Neural progenitor cell (in vitro differentiated cells): ENCODE measurements at regions not wholly inside any gene's neighbourhood (a gene's known extent, or its start where the extent isn't known, plus 50 kb on each side); places are given as distances from the start of the nearest gene placed in this dataset.

Experiments used
- DNase-seq: peaks from one replicate; pipeline ENCODE4 v3.0.0-alpha.2; 2016; ENCODE audit warnings: low spot score
- H2AFZ ChIP-seq: fragments of 200-600 bp; sonication (generic); replicated peaks from 2 replicates; pipeline ENCODE4 v1.6.1; 2016; ENCODE audit warnings: antibody characterized with exemption
- H3F3A ChIP-seq: fragments of 200-600 bp; sonication (generic); 2 replicates; pipeline ENCODE4 v1.6.1; 2016; ENCODE audit warnings: antibody characterized with exemption, low read depth
- H3K27ac ChIP-seq: fragments of 200-600 bp; sonication (generic); 2 replicates; pipeline ENCODE4 v1.5.1; 2016; ENCODE audit warnings: mild to moderate bottlenecking
- H3K27me3 ChIP-seq: fragments of 200-600 bp; sonication (generic); 2 replicates; pipeline ENCODE4 v1.6.1; 2016; ENCODE audit warnings: mild to moderate bottlenecking, moderate library complexity
- H3K36me3 ChIP-seq: fragments of 200-600 bp; sonication (generic); 2 replicates; pipeline ENCODE4 v1.5.1; 2016
- H3K4me1 ChIP-seq: fragments of 200-600 bp; sonication (generic); 2 replicates; pipeline ENCODE4 v1.6.1; 2016; ENCODE audit warnings: mixed run types
- H3K4me2 ChIP-seq: fragments of 200-600 bp; sonication (generic); 2 replicates; pipeline ENCODE4 v1.6.1; 2016
- H3K4me3 ChIP-seq: fragments of 200-600 bp; sonication (generic); 2 replicates; pipeline ENCODE4 v1.5.1; 2016
- H3K79me2 ChIP-seq: fragments of 200-600 bp; sonication (generic); 2 replicates; pipeline ENCODE4 v1.6.1; 2016; ENCODE audit warnings: low read depth
- H3K9ac ChIP-seq: fragments of 200-600 bp; sonication (generic); 2 replicates; pipeline ENCODE4 v1.6.1; 2016
- H3K9me3 ChIP-seq: fragments of 200-600 bp; sonication (generic); 2 replicates; pipeline ENCODE4 v1.5.1; 2016; ENCODE audit warnings: low read depth
- H4K20me1 ChIP-seq: fragments of 200-600 bp; sonication (generic); 2 replicates; pipeline ENCODE4 v1.6.1; 2016; ENCODE audit warnings: low read depth
- H3K27ac Mint-ChIP-seq: 3 replicates; pipeline ENCODE4 v1.8.0; 2021; ENCODE audit warnings: mixed read lengths
- H3K27me3 Mint-ChIP-seq: 2 replicates; pipeline ENCODE4 v1.8.0; 2022; ENCODE audit warnings: low read depth, mild to moderate bottlenecking, inconsistent platforms, moderate library complexity, mixed read lengths; ENCODE audit not compliant: insufficient read depth
- H3K36me3 Mint-ChIP-seq: 3 replicates; pipeline ENCODE4 v1.8.0; 2021; ENCODE audit warnings: mixed read lengths
- H3K4me1 Mint-ChIP-seq: 3 replicates; pipeline ENCODE4 v1.8.0; 2021; ENCODE audit warnings: mixed read lengths
- H3K4me3 Mint-ChIP-seq: 3 replicates; pipeline ENCODE4 v1.8.0; 2021; ENCODE audit warnings: mild to moderate bottlenecking, moderate library complexity, mixed read lengths
- H3K9me3 Mint-ChIP-seq: 3 replicates; pipeline ENCODE4 v1.8.0; 2020; ENCODE audit warnings: mixed read lengths
- EZH2 ChIP-seq: fragments of 200-600 bp; sonication (generic); IDR thresholded peaks from 2 replicates; pipeline ENCODE4 v1.6.1; 2017; ENCODE audit warnings: antibody characterized with exemption, mild to moderate bottlenecking, moderate library complexity
- EZH2phosphoT487 ChIP-seq: fragments of 200-600 bp; sonication (generic); IDR thresholded peaks from 2 replicates; pipeline ENCODE4 v1.6.1; 2017; ENCODE audit warnings: antibody characterized with exemption
- TF ChIP-seq, protein P1 (sequence below): fragments of 200-600 bp; sonication (generic); IDR thresholded peaks from 2 replicates; pipeline ENCODE4 v1.5.1; 2017; ENCODE audit warnings: antibody characterized with exemption, mild to moderate bottlenecking

DNA sequence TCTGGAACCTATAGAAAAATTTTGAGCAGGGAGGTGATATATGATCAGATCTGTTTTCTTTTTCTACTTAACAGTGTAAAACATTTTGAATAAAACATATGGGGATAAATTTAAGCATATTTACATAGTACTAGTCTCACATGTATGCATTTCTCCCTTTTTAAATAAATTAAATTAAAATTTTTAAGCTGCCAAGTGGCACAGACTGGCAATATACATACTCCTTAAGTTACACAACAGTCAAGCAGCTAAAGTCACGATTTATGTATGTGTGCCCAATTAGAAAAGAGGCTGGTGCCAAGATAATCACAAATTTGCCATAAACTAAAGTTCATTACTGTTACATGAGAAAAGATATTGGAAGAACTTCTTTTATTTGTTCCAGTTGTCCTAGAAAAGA lies 532.0 kb downstream of the RWDD3 start:
- Mint-ChIP-seq H3K27me3 (no peaks in the 10 kb centered on the region), H3K9me3 (peaks cover 15% of the 10 kb centered on the region), H3K4me1 (no peaks in the 10 kb centered on the region), H3K4me3 (no peak overlapping the region), H3K36me3 (peaks cover 5% of the 10 kb centered on the region), H3K27ac (no peak overlapping the region)
- Histone ChIP-seq H3K4me3 (no peak overlapping the region), H3K79me2 (no peaks in the 10 kb centered on the region), H3K27ac (no peak overlapping the region), H2AFZ (no peak overlapping the region), H3K4me2 (no peak overlapping the region), H3K9ac (no peak overlapping the region), H3K27me3 (no peaks in the 10 kb centered on the region), H3F3A (no peaks in the 10 kb centered on the region), H4K20me1 (no peaks in the 10 kb centered on the region), H3K36me3 (no peaks in the 10 kb centered on the region), H3K4me1 (no peaks in the 10 kb centered on the region), H3K9me3 (no peaks in the 10 kb centered on the region)
- DNase-seq = no peak
- no peak for TF ChIP-seq EZH2phosphoT487
- TF ChIP-seq EZH2 = no peak
- TF ChIP-seq, protein P1, sequence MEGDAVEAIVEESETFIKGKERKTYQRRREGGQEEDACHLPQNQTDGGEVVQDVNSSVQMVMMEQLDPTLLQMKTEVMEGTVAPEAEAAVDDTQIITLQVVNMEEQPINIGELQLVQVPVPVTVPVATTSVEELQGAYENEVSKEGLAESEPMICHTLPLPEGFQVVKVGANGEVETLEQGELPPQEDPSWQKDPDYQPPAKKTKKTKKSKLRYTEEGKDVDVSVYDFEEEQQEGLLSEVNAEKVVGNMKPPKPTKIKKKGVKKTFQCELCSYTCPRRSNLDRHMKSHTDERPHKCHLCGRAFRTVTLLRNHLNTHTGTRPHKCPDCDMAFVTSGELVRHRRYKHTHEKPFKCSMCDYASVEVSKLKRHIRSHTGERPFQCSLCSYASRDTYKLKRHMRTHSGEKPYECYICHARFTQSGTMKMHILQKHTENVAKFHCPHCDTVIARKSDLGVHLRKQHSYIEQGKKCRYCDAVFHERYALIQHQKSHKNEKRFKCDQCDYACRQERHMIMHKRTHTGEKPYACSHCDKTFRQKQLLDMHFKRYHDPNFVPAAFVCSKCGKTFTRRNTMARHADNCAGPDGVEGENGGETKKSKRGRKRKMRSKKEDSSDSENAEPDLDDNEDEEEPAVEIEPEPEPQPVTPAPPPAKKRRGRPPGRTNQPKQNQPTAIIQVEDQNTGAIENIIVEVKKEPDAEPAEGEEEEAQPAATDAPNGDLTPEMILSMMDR = no peak

DNA sequence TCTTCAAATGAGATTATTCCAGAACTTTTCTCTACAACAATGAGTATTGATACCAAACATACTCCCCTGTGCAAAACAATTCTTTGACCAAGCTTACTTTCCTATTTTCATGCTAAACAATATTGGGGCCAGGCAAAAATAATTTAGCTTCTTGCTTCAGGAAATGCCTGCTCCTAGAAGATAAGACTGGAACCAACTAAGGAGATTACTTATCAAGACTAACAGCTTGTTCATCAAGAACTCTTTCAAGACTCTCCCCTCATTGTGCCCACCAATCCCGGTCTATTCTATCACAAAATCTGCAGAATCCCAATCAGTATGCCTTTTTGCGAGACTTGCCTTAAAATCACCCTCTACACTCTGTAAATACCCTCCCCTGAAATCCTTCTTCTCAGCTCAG lies 536.6 kb downstream of the RWDD3 start:
- Histone ChIP-seq H2AFZ (no peak overlapping the region), H3K4me3 (no peak overlapping the region), H3K4me1 (no peaks in the 10 kb centered on the region), H3K36me3 (no peaks in the 10 kb centered on the region), H3K9ac (no peak overlapping the region), H4K20me1 (no peaks in the 10 kb centered on the region), H3K79me2 (no peaks in the 10 kb centered on the region), H3F3A (no peaks in the 10 kb centered on the region), H3K9me3 (no peaks in the 10 kb centered on the region), H3K27ac (no peak overlapping the region), H3K27me3 (no peaks in the 10 kb centered on the region), H3K4me2 (no peak overlapping the region)
- no peaks in the 10 kb centered on the region for H3K9me3 Mint-ChIP-seq
- DNase-seq = no peak
- H3K36me3 Mint-ChIP-seq = no peaks in the 10 kb centered on the region
- no peak overlapping the region for H3K4me3 Mint-ChIP-seq
- no peaks in the 10 kb centered on the region for H3K4me1 Mint-ChIP-seq
- no peak overlapping the region for H3K27ac Mint-ChIP-seq
- no peaks in the 10 kb centered on the region for H3K27me3 Mint-ChIP-seq
- TF ChIP-seq EZH2phosphoT487 = no peak
- TF ChIP-seq, protein P1 = no peak
- TF ChIP-seq EZH2 = no peak

DNA sequence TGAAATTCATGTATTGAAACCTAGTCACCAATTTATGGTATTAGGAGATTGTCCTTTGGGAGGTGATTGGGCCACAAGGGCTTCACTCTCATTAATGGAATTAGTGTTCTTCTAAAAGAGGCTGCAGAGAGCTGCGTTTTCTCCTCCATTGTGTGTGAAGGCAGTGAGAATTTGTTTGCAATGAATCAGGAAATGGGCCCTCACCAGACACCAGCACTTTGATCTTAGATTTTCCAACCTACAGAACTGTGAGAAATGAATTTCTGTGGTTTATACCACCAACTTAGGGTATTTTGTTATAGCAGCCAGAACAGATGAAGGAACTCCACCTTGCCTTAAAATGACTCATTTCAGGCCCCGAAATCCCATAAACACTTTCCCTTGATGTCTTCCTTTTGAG lies 544.2 kb downstream of the RWDD3 start:
- no peak overlapping the region for H3K4me3 Mint-ChIP-seq
- no peak overlapping the region for H3K27ac ChIP-seq
- peaks cover 12% of the 10 kb centered on the region for H3K4me1 ChIP-seq
- H3K27me3 ChIP-seq = no peaks in the 10 kb centered on the region
- H3K9me3 ChIP-seq = no peaks in the 10 kb centered on the region
- TF ChIP-seq EZH2 (no peak), EZH2phosphoT487 (no peak)
- TF ChIP-seq, protein P1 = no peak
- no peak overlapping the region for H3K4me2 ChIP-seq
- DNase-seq = no peak
- no peaks in the 10 kb centered on the region for H3K9me3 Mint-ChIP-seq
- no peak overlapping the region for H3K27ac Mint-ChIP-seq
- no peaks in the 10 kb centered on the region for H4K20me1 ChIP-seq
- no peak overlapping the region for H2AFZ ChIP-seq
- H3K36me3 Mint-ChIP-seq = no peaks in the 10 kb centered on the region
- peaks cover 12% of the 10 kb centered on the region for H3K4me1 Mint-ChIP-seq
- H3K9ac ChIP-seq = no peak overlapping the region
- H3K4me3 ChIP-seq = no peak overlapping the region
- H3K36me3 ChIP-seq = no peaks in the 10 kb centered on the region
- H3K79me2 ChIP-seq = no peaks in the 10 kb centered on the region
- H3F3A ChIP-seq = peaks cover 6% of the 10 kb centered on the region
- H3K27me3 Mint-ChIP-seq = no peaks in the 10 kb centered on the region
